ENCODE measurements at regions not wholly inside any gene's neighbourhood (a gene's known extent, or its start where the extent isn't known, plus 50 kb on each side); places are given as distances from the start of the nearest gene placed in this dataset.
A peak's percentile ranks its signal among the peaks of the same experiment; 100 is the strongest.

GRCh38 chr6:12221856-12222255 is 68.3 kb upstream of the EDN1 start:
- FAIRE-seq, result no peak
- DNase-seq (ENCODE audit: extremely low spot score, insufficient read length, low read depth), result no peak

- DNase-seq (ENCODE audit: extremely low spot score, insufficient read length, low read depth) (no peak), FAIRE-seq (no peak)
Observed at GRCh38 chr6:12222405-12223366, 67.5 kb upstream of the EDN1 start.

GRCh38 chr6:12223383-12223782 is 66.8 kb upstream of the EDN1 start:
- no peak for FAIRE-seq

GRCh38 chr6:12224251-12224650 is 65.9 kb upstream of the EDN1 start:
- no peak for FAIRE-seq
- DNase-seq (ENCODE audit: extremely low spot score, insufficient read length, low read depth), result no peak

More at GRCh38 chr6:12223383-12223782, 66.8 kb upstream of the EDN1 start:
- no peak for DNase-seq (ENCODE audit: extremely low spot score, insufficient read length, low read depth)

GRCh38 chr6:12228447-12229146 is 61.6 kb upstream of the EDN1 start:
- no peak for DNase-seq (ENCODE audit: extremely low spot score, insufficient read length, low read depth)
- no peak for FAIRE-seq

GRCh38 chr6:12229332-12229731 is 60.8 kb upstream of the EDN1 start:
- FAIRE-seq, result no peak

GRCh38 chr6:12230523-12230922 is 59.6 kb upstream of the EDN1 start:
- DNase-seq (ENCODE audit: extremely low spot score, insufficient read length, low read depth) (no peak), FAIRE-seq (no peak)

More at GRCh38 chr6:12229332-12229731, 60.8 kb upstream of the EDN1 start:
- no peak for DNase-seq (ENCODE audit: extremely low spot score, insufficient read length, low read depth)

- FAIRE-seq, result peak; percentile 84
- DNase-seq (ENCODE audit: extremely low spot score, insufficient read length, low read depth), result no peak
Observed at GRCh38 chr6:12232339-12232738, 57.8 kb upstream of the EDN1 start.

GRCh38 chr6:12232821-12233220 is 57.3 kb upstream of the EDN1 start:
- FAIRE-seq (peak; percentile 5), DNase-seq (ENCODE audit: extremely low spot score, insufficient read length, low read depth) (no peak)

- FAIRE-seq (peak; percentile 84), DNase-seq (ENCODE audit: extremely low spot score, insufficient read length, low read depth) (no peak)
Observed at GRCh38 chr6:12233693-12234571, 56.2 kb upstream of the EDN1 start.

GRCh38 chr6:12235341-12235740 is 54.8 kb upstream of the EDN1 start:
- FAIRE-seq (no peak), DNase-seq (ENCODE audit: extremely low spot score, insufficient read length, low read depth) (no peak)

- FAIRE-seq, result no peak
- no peak for DNase-seq (ENCODE audit: extremely low spot score, insufficient read length, low read depth)
Observed at GRCh38 chr6:12238219-12238618, 51.9 kb upstream of the EDN1 start.
